Body of pancreas (tissue), 4 donors: ENCODE measurements at regions not wholly inside any gene's neighbourhood (a gene's known extent, or its start where the extent isn't known, plus 50 kb on each side); places are given as distances from the start of the nearest gene placed in this dataset.
"Not testable (repeated sequence)": the region's sequence is repeated elsewhere in the genome, so short reads cannot be mapped to it uniquely, and the experiment has no call there.

Experiments used
- ATAC-seq: fragments of 150-250 bp; one replicate; pipeline ENCODE4 v1.9.1; 2016
- DNase-seq, 4 donors: peaks; one replicate each; pipeline ENCODE4 v3.0.0-alpha.2; 2019
- H3K27ac ChIP-seq, 4 donors: fragments of 200-600 bp; sonication (generic); 1 replicate in 3 of 4; 2 replicates in 1 of 4; pipeline versions ENCODE4 v1.5.1 to v1.6.1; 2016 to 2019; ENCODE audit warnings: mild to moderate bottlenecking in 1 of 4, mixed read lengths in 1 of 4, moderate library complexity in 1 of 4
- H3K27me3 ChIP-seq, 2 donors: fragments of 200-600 bp; sonication (generic); one replicate each; pipeline ENCODE4 v1.6.0; 2016; ENCODE audit warnings: mild to moderate bottlenecking in 1 of 2
- H3K36me3 ChIP-seq, 2 donors: fragments of 200-600 bp; sonication (generic); replicated peaks in 1 of 2; 2 replicates each; pipeline ENCODE4 v1.5.1; 2016; ENCODE audit warnings: low read depth in 2 of 2; ENCODE audit not compliant: insufficient read depth in 1 of 2
- H3K4me1 ChIP-seq: fragments of 200-600 bp; sonication (generic); one replicate; pipeline ENCODE4 v1.6.0; 2016
- H3K4me3 ChIP-seq, 2 donors: fragments of 200-600 bp; sonication (generic); 1 replicate in 1 of 2; 2 replicates in 1 of 2; pipeline ENCODE4 v1.5.1; 2016 to 2019
- H3K9me3 ChIP-seq, 3 donors: fragments of 200-600 bp; sonication (generic); 1 replicate in 2 of 3; 2 replicates in 1 of 3; pipeline ENCODE4 v1.5.1; 2016
- CTCF ChIP-seq, 7 experiments: fragments of 450-650 bp in 4 of 7; fragments of 200-600 bp in 3 of 7; sonication (generic) in 3 of 7; IDR thresholded peaks; one replicate each; pipeline ENCODE4 v1.5.1; 2016 to 2019; ENCODE audit warnings: antibody characterized with exemption in 7 of 7
- POLR2A ChIP-seq, 3 donors: fragments of 450-650 bp; IDR thresholded peaks; one replicate each; pipeline ENCODE4 v1.6.1; 2016; ENCODE audit warnings: antibody characterized with exemption in 3 of 3, mild to moderate bottlenecking in 2 of 3
- WGBS, 2 donors: methylation state at CpG; one replicate each; pipeline ENCODE4 v1.1.5; 2017; 5-methylcytosine and 5-hydroxymethylcytosine counted together
- intact Hi-C: fragments of 100-400 bp; cut with DNase I; formaldehyde crosslinking; loops from one replicate; pipeline ENCODE4 v1.15.1; 2023

GRCh38 chrX:80550722-80551121 is 130.5 kb downstream of the TENT5D start:
- H3K4me3 ChIP-seq, result no peak overlapping the region
- intact Hi-C loops, result no loop called here
- no peak overlapping the region for H3K27ac ChIP-seq
- ATAC-seq (no peak), DNase-seq (no peak)
- H3K9me3 ChIP-seq, result no peaks in the 10 kb centered on the region
- H3K4me1 ChIP-seq, result no peaks in the 10 kb centered on the region
- TF ChIP-seq CTCF (IDR thresholded peaks at IDR 0.05), result no peak
- TF ChIP-seq POLR2A (IDR thresholded peaks at IDR 0.05), result no peak
- no peaks in the 10 kb centered on the region for H3K36me3 ChIP-seq
- 57 to 61% methylated on average over 6 of the region's 6 CpGs for WGBS, 2 donors
- H3K27me3 ChIP-seq, result no peaks in the 10 kb centered on the region

DNA sequence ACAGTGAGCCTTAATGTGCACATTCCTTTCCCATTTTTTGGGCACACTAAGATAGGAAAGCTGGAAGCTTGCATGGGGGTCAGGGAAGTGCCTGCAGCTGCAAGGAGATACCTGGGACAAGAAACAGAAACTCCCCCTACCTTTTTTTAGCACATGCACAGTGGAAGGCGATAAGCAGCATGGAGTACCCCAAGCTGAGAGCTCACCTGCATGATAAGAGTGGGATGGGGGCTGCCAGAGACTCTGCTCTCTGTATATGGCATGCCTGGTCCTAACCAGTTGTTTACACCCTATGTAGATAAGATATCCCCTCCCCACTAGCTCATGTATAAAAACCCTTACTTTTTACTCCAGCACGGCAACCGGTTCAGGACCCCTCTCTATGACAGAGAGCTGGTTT is 135.9 kb downstream of the TENT5D start:
- H3K27ac ChIP-seq, result no peak overlapping the region
- intact Hi-C loops, result no loop called here

DNA sequence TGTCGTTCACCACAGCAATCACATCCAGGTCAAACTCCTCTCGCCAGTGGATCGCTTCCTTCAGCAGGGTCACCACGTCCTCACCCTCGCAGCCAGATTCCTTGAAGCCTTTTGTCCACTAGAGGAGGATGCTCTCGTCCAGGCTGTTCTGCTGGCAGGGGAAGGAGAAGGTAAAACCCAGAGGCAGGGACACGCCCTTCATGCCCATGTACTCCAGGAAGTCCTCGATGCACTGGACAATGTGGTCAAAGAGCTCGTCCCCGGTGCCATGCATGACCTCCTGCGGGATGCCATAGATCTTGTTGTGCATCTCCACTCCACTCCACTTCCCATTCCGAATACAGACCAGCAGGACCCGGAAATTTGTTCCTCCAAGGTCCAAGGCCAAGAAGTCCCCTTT is 152.4 kb downstream of the TENT5D start:
- no peak for DNase-seq
- intact Hi-C loops, result no loop called here
- TF ChIP-seq CTCF (IDR thresholded peaks at IDR 0.05) (no peak), POLR2A (IDR thresholded peaks at IDR 0.05) (no peak)
- no peak overlapping the region for H3K27ac ChIP-seq
- 70 to 89% methylated on average over 9 to 11 of the region's 13 CpGs for WGBS, 2 donors
- no peaks in the 10 kb centered on the region for H3K36me3 ChIP-seq
- ATAC-seq, result no peak
- no peaks in the 10 kb centered on the region for H3K9me3 ChIP-seq
- H3K4me1 ChIP-seq, result no peaks in the 10 kb centered on the region
- H3K27me3 ChIP-seq, result no peaks in the 10 kb centered on the region
- no peak overlapping the region for H3K4me3 ChIP-seq

More for the DNA sequence above, 135.9 kb downstream of the TENT5D start:
- TF ChIP-seq CTCF (IDR thresholded peaks at IDR 0.05) (no peak), POLR2A (IDR thresholded peaks at IDR 0.05) (no peak)
- Histone ChIP-seq H3K27me3 (no peaks in the 10 kb centered on the region), H3K4me1 (no peaks in the 10 kb centered on the region), H3K4me3 (no peak overlapping the region), H3K9me3 (no peaks in the 10 kb centered on the region), H3K36me3 (no peaks in the 10 kb centered on the region)
- 24 to 26% methylated on average over 3 of the region's 3 CpGs for WGBS, 2 donors
- ATAC-seq, result no peak
- no peak for DNase-seq

DNA sequence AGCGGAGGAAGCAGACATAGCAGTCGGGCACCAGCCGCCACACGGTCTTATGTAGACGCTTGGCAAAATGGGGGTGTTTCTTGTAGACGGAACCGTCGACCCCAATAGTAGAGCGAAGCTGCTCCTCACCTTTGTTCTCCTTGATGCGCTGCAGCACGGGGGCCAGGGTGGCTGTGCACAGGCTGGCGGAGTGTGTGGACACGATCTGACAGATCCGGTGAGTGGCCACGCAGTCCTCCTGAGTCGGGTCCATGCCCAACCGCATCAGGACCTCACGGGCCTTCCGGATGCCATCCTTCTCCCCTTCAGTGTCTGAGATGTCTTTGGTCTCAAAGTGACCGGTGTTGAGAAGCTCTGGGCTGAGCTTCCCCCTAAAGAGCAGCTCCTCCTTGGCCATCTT is 153.0 kb downstream of the TENT5D start:
- 81% methylated on average over 11 of the region's 20 CpGs; no CpG with 5 or more reads in 1 of the 2 donors for WGBS, 2 donors
- H3K4me3 ChIP-seq, result no peak overlapping the region
- ATAC-seq (no peak), DNase-seq (no peak)
- no peaks in the 10 kb centered on the region for H3K27me3 ChIP-seq
- intact Hi-C loops, result no loop called here
- no peaks in the 10 kb centered on the region for H3K36me3 ChIP-seq
- H3K27ac ChIP-seq, result no peak overlapping the region
- no peaks in the 10 kb centered on the region for H3K9me3 ChIP-seq
- H3K4me1 ChIP-seq, result no peaks in the 10 kb centered on the region
- no peak for TF ChIP-seq CTCF (IDR thresholded peaks at IDR 0.05)
- no peak for TF ChIP-seq POLR2A (IDR thresholded peaks at IDR 0.05)

DNA sequence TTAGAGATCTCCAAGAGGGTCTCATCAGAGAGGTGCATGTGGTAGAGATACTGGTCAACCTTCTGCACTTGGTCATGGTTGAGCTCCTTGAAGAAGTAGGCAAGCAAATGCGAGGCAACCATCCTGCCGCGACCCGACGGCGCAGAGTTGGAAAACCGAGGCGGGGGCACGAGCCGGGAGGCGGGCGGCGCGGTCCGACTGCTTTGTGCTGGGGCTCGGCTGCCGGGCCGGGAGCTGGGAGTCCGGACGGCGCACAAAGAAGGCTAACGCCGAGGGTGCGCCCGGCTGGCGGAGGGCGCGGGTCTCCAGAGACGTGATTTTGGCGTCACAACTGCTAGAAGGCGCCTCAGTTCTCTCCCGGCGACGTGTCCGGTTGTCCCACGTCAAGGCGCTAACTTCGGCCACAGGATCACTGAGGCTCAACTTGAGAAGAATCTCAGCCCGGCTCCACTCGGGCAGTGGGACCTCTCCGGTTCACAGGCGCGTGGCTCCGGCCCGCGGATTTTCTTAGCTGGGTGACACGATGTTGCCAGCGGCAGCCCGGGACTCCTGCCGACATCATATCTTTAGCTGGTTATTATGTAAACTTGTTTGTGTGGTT is 154.3 kb downstream of the TENT5D start:
- H3K4me1 ChIP-seq, H3K4me3 ChIP-seq, ATAC-seq, H3K9me3 ChIP-seq, intact Hi-C loops, H3K27ac ChIP-seq, H3K27me3 ChIP-seq, H3K36me3 ChIP-seq, DNase-seq: not testable (repeated sequence)
- 84 to 87% methylated on average over 14 to 40 of the region's 50 CpGs for WGBS, 2 donors
